GM12865 (cell line): ENCODE measurements at regions not wholly inside any gene's neighbourhood (a gene's known extent, or its start where the extent isn't known, plus 50 kb on each side); places are given as distances from the start of the nearest gene placed in this dataset.

Experiments
- DNase-seq: peaks from one replicate; pipeline ENCODE4 v3.0.0; 2010; ENCODE audit warnings: low read depth
- H3K4me3 ChIP-seq: 2 replicates; pipeline ENCODE4 v1.5.1; 2011; ENCODE audit warnings: mild to moderate bottlenecking, low read depth, low read length, control low read depth
- CTCF ChIP-seq: IDR thresholded peaks from 2 replicates; pipeline ENCODE4 v1.5.1; 2011; ENCODE audit warnings: low read length, control low read depth, low read depth, inconsistent platforms; ENCODE audit not compliant: insufficient read depth; ENCODE audit errors: missing control alignments

GRCh38 chr5:34570721-34571676 is 85.1 kb upstream of the RAI14 start:
- H3K4me3 ChIP-seq, result no peak overlapping the region
- DNase-seq, result no peak
- no peak for TF ChIP-seq CTCF

- no peak overlapping the region for H3K4me3 ChIP-seq
- TF ChIP-seq CTCF, result no peak
- DNase-seq, result no peak
These were observed 84.5 kb upstream of the RAI14 start for GRCh38 chr5:34571677-34572041.

GRCh38 chr5:34574936-34575467 is 81.1 kb upstream of the RAI14 start:
- H3K4me3 ChIP-seq, result no peak overlapping the region
- TF ChIP-seq CTCF, result no peak
- DNase-seq, result no peak

GRCh38 chr5:34576891-34577666 is 79.0 kb upstream of the RAI14 start:
- no peak for TF ChIP-seq CTCF
- no peak overlapping the region for H3K4me3 ChIP-seq
- no peak for DNase-seq

GRCh38 chr5:34578962-34579361 is 77.2 kb upstream of the RAI14 start:
- no peak for TF ChIP-seq CTCF
- H3K4me3 ChIP-seq, result no peak overlapping the region
- no peak for DNase-seq

GRCh38 chr5:34580983-34581382 is 75.1 kb upstream of the RAI14 start:
- no peak overlapping the region for H3K4me3 ChIP-seq
- no peak for TF ChIP-seq CTCF
- DNase-seq, result no peak
